ENCODE measurements at regions not wholly inside any gene's neighbourhood (a gene's known extent, or its start where the extent isn't known, plus 50 kb on each side); places are given as distances from the start of the nearest gene placed in this dataset.

DNA sequence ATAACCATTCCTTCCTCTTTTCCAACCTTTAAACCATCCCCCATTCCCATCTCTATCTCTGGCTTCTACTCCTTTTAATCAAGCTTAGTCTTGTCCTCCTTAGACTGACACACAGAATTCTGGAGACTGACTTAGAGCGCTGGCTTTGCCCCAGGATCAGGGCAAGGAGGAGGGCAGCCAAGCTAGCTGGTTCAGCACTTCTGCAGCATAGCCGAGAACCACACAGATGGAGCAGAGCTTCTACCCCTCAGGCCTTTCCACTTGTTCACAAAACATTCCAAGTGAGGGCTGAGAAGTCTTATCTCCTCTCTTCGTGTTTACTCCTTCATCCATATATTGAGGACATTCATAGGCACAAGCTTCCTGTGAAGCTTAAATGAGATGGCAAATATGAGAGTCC, 246.5 kb upstream of the PEX5L start:
- TF ChIP-seq RAD21 (conservative IDR thresholded peaks at IDR 0.05), result no peak
- TF ChIP-seq EZH2 (IDR thresholded peaks at IDR 0.05; ENCODE audit: borderline replicate concordance, insufficient read depth, low read length, poor library complexity, severe bottlenecking), result no peak
- TF ChIP-seq, protein P1, sequence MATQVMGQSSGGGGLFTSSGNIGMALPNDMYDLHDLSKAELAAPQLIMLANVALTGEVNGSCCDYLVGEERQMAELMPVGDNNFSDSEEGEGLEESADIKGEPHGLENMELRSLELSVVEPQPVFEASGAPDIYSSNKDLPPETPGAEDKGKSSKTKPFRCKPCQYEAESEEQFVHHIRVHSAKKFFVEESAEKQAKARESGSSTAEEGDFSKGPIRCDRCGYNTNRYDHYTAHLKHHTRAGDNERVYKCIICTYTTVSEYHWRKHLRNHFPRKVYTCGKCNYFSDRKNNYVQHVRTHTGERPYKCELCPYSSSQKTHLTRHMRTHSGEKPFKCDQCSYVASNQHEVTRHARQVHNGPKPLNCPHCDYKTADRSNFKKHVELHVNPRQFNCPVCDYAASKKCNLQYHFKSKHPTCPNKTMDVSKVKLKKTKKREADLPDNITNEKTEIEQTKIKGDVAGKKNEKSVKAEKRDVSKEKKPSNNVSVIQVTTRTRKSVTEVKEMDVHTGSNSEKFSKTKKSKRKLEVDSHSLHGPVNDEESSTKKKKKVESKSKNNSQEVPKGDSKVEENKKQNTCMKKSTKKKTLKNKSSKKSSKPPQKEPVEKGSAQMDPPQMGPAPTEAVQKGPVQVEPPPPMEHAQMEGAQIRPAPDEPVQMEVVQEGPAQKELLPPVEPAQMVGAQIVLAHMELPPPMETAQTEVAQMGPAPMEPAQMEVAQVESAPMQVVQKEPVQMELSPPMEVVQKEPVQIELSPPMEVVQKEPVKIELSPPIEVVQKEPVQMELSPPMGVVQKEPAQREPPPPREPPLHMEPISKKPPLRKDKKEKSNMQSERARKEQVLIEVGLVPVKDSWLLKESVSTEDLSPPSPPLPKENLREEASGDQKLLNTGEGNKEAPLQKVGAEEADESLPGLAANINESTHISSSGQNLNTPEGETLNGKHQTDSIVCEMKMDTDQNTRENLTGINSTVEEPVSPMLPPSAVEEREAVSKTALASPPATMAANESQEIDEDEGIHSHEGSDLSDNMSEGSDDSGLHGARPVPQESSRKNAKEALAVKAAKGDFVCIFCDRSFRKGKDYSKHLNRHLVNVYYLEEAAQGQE (IDR thresholded peaks at IDR 0.05; ENCODE audit: borderline replicate concordance), result no peak
